Fibroblast of lung (primary cell): ENCODE measurements at regions not wholly inside any gene's neighbourhood (a gene's known extent, or its start where the extent isn't known, plus 50 kb on each side); places are given as distances from the start of the nearest gene placed in this dataset.

Experiments used
- DNase-seq, 2 donors: peaks; one replicate each; pipeline versions ENCODE4 v3.0.0 to v3.0.0-alpha.2; 2010; ENCODE audit warnings: low read depth in 2 of 2
- H2AFZ ChIP-seq: 2 replicates; pipeline ENCODE4 v1.5.1; 2012; ENCODE audit warnings: low read length, control low read depth, inconsistent platforms
- H3K27ac ChIP-seq: 2 replicates; pipeline ENCODE4 v1.5.1; 2011; ENCODE audit warnings: low read length, control low read depth; ENCODE audit not compliant: insufficient read depth
- H3K27me3 ChIP-seq: 2 replicates; pipeline ENCODE4 v1.5.1; 2011; ENCODE audit warnings: mild to moderate bottlenecking, low read length; ENCODE audit not compliant: control insufficient read depth, insufficient read depth
- H3K36me3 ChIP-seq: 2 replicates; pipeline ENCODE4 v1.5.1; 2011; ENCODE audit warnings: low read length; ENCODE audit not compliant: control insufficient read depth, insufficient read depth
- H3K4me1 ChIP-seq: 2 replicates; pipeline ENCODE4 v1.5.1; 2011; ENCODE audit warnings: low read length; ENCODE audit not compliant: control insufficient read depth, insufficient read depth; ENCODE audit errors: extremely low read depth
- H3K4me2 ChIP-seq: 2 replicates; pipeline ENCODE4 v1.5.1; 2011; ENCODE audit warnings: low read length, control low read depth; ENCODE audit not compliant: insufficient read depth; ENCODE audit errors: extremely low read depth
- H3K4me3 ChIP-seq, 4 experiments: fragments of 200-600 bp in 1 of 4; sonication (generic) in 1 of 4; replicated peaks in 1 of 4; 2 replicates each; pipeline ENCODE4 v1.5.1; 2011 to 2016; ENCODE audit warnings: low read length in 4 of 4, low read depth in 3 of 4, mild to moderate bottlenecking in 3 of 4, control low read depth in 2 of 4, inconsistent platforms in 1 of 4, mixed read lengths in 1 of 4; ENCODE audit not compliant: insufficient read depth in 1 of 4; ENCODE audit errors: control extremely low read depth in 1 of 4
- H3K79me2 ChIP-seq: 2 replicates; pipeline ENCODE4 v1.5.1; 2012; ENCODE audit warnings: mild to moderate bottlenecking, low read length, inconsistent platforms; ENCODE audit not compliant: control insufficient read depth, insufficient read depth
- H3K9ac ChIP-seq: 2 replicates; pipeline ENCODE4 v1.5.1; 2011; ENCODE audit warnings: mild to moderate bottlenecking, low read length, control low read depth; ENCODE audit not compliant: insufficient read depth
- H3K9me3 ChIP-seq: 2 replicates; pipeline ENCODE4 v1.5.1; 2012; ENCODE audit warnings: low read depth, low read length; ENCODE audit not compliant: control insufficient read depth, insufficient read depth
- H4K20me1 ChIP-seq: 2 replicates; pipeline ENCODE4 v1.5.1; 2011; ENCODE audit warnings: low read length; ENCODE audit not compliant: control insufficient read depth, insufficient read depth; ENCODE audit errors: extremely low read depth
- EZH2 ChIP-seq: IDR thresholded peaks from 2 replicates; pipeline ENCODE4 v1.5.1; 2012; ENCODE audit warnings: low read length, control low read depth, mild to moderate bottlenecking; ENCODE audit errors: missing control alignments
- TF ChIP-seq, protein P1 (sequence below), 2 donors: IDR thresholded peaks in 1 of 2; conservative IDR thresholded peaks in 1 of 2; 1 replicate in 1 of 2; 2 replicates in 1 of 2; pipeline ENCODE4 v1.5.1; 2011 to 2012; ENCODE audit warnings: low read length in 2 of 2, control low read depth in 1 of 2, inconsistent platforms in 1 of 2, low read depth in 1 of 2, mild to moderate bottlenecking in 1 of 2

- Histone ChIP-seq H3K9ac (no peak overlapping the region), H3K9me3 (no peaks in the 10 kb centered on the region), H3K27me3 (no peaks in the 10 kb centered on the region), H3K4me2 (no peak overlapping the region), H3K4me3 (no peak overlapping the region), H4K20me1 (no peaks in the 10 kb centered on the region), H2AFZ (no peak overlapping the region), H3K4me1 (no peaks in the 10 kb centered on the region), H3K36me3 (peaks cover 7% of the 10 kb centered on the region), H3K27ac (no peak overlapping the region), H3K79me2 (no peaks in the 10 kb centered on the region)
- DNase-seq, result no peak
- TF ChIP-seq, protein P1, sequence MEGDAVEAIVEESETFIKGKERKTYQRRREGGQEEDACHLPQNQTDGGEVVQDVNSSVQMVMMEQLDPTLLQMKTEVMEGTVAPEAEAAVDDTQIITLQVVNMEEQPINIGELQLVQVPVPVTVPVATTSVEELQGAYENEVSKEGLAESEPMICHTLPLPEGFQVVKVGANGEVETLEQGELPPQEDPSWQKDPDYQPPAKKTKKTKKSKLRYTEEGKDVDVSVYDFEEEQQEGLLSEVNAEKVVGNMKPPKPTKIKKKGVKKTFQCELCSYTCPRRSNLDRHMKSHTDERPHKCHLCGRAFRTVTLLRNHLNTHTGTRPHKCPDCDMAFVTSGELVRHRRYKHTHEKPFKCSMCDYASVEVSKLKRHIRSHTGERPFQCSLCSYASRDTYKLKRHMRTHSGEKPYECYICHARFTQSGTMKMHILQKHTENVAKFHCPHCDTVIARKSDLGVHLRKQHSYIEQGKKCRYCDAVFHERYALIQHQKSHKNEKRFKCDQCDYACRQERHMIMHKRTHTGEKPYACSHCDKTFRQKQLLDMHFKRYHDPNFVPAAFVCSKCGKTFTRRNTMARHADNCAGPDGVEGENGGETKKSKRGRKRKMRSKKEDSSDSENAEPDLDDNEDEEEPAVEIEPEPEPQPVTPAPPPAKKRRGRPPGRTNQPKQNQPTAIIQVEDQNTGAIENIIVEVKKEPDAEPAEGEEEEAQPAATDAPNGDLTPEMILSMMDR (conservative IDR thresholded peaks at IDR 0.05 in 1 of 2, IDR thresholded peaks at IDR 0.05 in 1 of 2; ENCODE audit: low read depth in 1 of 2, low read length in 2 of 2), result no peak
- no peak for TF ChIP-seq EZH2
Observed at GRCh38 chr3:107250221-107250620, 127.0 kb upstream of the CCDC54 start.

DNA sequence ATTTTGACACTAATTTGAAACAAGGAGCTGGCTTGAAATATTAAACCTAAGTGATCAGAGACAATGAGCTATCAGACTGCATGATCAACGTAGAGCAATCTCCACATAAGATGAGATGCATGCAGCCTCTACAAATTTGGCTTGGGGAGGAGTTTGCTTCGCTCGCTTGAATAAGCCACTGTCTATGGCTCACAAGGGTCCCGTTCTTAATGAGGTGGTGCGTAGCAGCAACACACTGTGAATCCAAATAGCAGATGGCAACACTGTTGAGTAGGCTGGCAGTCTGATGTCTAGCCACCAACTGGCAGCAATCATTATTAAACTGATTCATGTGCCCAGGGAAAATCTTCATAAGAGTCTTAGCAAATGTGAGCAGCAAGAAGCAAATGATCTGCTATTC lies 125.4 kb upstream of the CCDC54 start:
- no peak for DNase-seq
- no peaks in the 10 kb centered on the region for H3K27me3 ChIP-seq
- H2AFZ ChIP-seq, result no peak overlapping the region
- H3K4me2 ChIP-seq, result no peak overlapping the region
- no peak overlapping the region for H3K9ac ChIP-seq
- H3K36me3 ChIP-seq, result peaks cover 4% of the 10 kb centered on the region
- H3K4me3 ChIP-seq, result no peak overlapping the region
- H3K9me3 ChIP-seq, result no peaks in the 10 kb centered on the region
- no peaks in the 10 kb centered on the region for H3K4me1 ChIP-seq
- TF ChIP-seq, protein P1 (conservative IDR thresholded peaks at IDR 0.05 in 1 of 2, IDR thresholded peaks at IDR 0.05 in 1 of 2; ENCODE audit: low read depth in 1 of 2, low read length in 2 of 2), result no peak
- no peak for TF ChIP-seq EZH2
- no peaks in the 10 kb centered on the region for H4K20me1 ChIP-seq
- no peak overlapping the region for H3K27ac ChIP-seq
- H3K79me2 ChIP-seq, result no peaks in the 10 kb centered on the region

GRCh38 chr3:107256963-107257362 lies 120.3 kb upstream of the CCDC54 start:
- no peak overlapping the region for H3K4me2 ChIP-seq
- no peak overlapping the region for H3K4me3 ChIP-seq
- H3K79me2 ChIP-seq, result no peaks in the 10 kb centered on the region
- no peaks in the 10 kb centered on the region for H4K20me1 ChIP-seq
- no peak overlapping the region for H2AFZ ChIP-seq
- H3K9me3 ChIP-seq, result no peaks in the 10 kb centered on the region
- H3K9ac ChIP-seq, result no peak overlapping the region
- no peak for TF ChIP-seq EZH2
- TF ChIP-seq, protein P1 (conservative IDR thresholded peaks at IDR 0.05 in 1 of 2, IDR thresholded peaks at IDR 0.05 in 1 of 2; ENCODE audit: low read depth in 1 of 2, low read length in 2 of 2), result no peak
- no peaks in the 10 kb centered on the region for H3K4me1 ChIP-seq
- no peaks in the 10 kb centered on the region for H3K36me3 ChIP-seq
- no peaks in the 10 kb centered on the region for H3K27me3 ChIP-seq
- H3K27ac ChIP-seq, result no peak overlapping the region
- no peak for DNase-seq
